Mesothelial cell of epicardium (in vitro differentiated cells): ENCODE measurements at regions not wholly inside any gene's neighbourhood (a gene's known extent, or its start where the extent isn't known, plus 50 kb on each side); places are given as distances from the start of the nearest gene placed in this dataset.
"Not testable (repeated sequence)": the region's sequence is repeated elsewhere in the genome, so short reads cannot be mapped to it uniquely, and the experiment has no call there.

ENCODE experiments used
- DNase-seq, 2 experiments: peaks; one replicate each; pipeline ENCODE4 v3.0.0; 2021; ENCODE audit warnings: low spot score in 2 of 2; ENCODE audit not compliant: unreplicated experiment in 2 of 2
- H3K27ac Mint-ChIP-seq: 2 replicates; pipeline ENCODE4 v1.8.0; 2021; ENCODE audit warnings: mixed read lengths
- H3K27me3 Mint-ChIP-seq: 2 replicates; pipeline ENCODE4 v1.8.0; 2021; ENCODE audit warnings: low read depth, mixed read lengths
- H3K36me3 Mint-ChIP-seq: 2 replicates; pipeline ENCODE4 v1.8.0; 2021; ENCODE audit warnings: mixed read lengths
- H3K4me1 Mint-ChIP-seq: 2 replicates; pipeline ENCODE4 v1.8.0; 2021; ENCODE audit warnings: mixed read lengths
- H3K4me3 Mint-ChIP-seq: 2 replicates; pipeline ENCODE4 v1.8.0; 2021; ENCODE audit warnings: mild to moderate bottlenecking, moderate library complexity, mixed read lengths
- H3K9me3 Mint-ChIP-seq: 2 replicates; pipeline ENCODE4 v1.8.0; 2021; ENCODE audit warnings: mixed read lengths
- TF ChIP-seq, protein P1 (sequence below): fragments of 200-600 bp; sonication (generic); IDR thresholded peaks from one replicate; pipeline ENCODE4 v1.5.0; 2021; ENCODE audit warnings: antibody characterized with exemption; ENCODE audit not compliant: unreplicated experiment

DNA sequence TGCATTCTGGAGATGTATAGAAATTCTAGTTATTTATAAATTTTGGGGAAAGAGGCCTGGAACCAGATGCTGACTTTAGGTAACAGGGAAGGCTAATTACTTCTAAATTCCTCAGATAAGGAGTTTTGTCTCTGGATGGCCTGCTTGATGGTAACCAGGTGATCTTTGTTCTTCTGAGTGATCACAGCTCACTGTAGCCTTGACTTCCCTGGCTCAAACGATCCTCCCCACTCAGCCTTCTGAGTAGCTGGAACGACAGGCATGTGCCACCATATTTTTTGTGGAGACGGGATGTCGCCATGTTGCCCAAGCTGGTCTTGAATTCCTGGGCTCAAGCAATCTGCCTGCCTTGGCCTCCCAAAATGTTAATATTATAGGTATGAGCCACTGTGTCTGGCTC lies 54.4 kb upstream of the MSH6 start:
- Mint-ChIP-seq H3K4me3 (no peak overlapping the region), H3K27me3 (no peaks in the 10 kb centered on the region), H3K9me3 (peaks cover 12% of the 10 kb centered on the region), H3K36me3 (peaks cover 4% of the 10 kb centered on the region), H3K4me1 (no peaks in the 10 kb centered on the region), H3K27ac (no peak overlapping the region)
- no peak for DNase-seq
- TF ChIP-seq, protein P1, sequence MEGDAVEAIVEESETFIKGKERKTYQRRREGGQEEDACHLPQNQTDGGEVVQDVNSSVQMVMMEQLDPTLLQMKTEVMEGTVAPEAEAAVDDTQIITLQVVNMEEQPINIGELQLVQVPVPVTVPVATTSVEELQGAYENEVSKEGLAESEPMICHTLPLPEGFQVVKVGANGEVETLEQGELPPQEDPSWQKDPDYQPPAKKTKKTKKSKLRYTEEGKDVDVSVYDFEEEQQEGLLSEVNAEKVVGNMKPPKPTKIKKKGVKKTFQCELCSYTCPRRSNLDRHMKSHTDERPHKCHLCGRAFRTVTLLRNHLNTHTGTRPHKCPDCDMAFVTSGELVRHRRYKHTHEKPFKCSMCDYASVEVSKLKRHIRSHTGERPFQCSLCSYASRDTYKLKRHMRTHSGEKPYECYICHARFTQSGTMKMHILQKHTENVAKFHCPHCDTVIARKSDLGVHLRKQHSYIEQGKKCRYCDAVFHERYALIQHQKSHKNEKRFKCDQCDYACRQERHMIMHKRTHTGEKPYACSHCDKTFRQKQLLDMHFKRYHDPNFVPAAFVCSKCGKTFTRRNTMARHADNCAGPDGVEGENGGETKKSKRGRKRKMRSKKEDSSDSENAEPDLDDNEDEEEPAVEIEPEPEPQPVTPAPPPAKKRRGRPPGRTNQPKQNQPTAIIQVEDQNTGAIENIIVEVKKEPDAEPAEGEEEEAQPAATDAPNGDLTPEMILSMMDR: no peak

DNA sequence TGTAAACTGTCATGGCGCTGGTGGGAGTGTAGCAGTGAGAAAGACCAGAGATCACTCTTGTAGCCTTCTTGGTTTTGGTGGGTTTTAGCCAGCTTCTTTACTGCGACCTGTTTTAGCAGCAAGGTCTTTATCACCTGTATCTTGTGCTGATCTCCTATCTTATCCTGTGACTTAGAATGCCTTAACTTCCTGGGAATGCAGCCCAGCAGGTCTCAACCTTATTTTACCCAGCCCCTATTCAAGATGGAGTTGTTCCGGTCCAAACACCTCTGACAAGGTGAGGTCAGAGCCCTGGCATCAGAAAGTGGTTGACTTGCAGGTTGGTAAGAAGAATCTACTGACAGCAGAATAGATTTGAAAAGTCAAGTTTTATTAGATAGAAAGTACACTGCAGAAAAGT lies 55.0 kb upstream of the MSH6 start:
- Mint-ChIP-seq H3K36me3 (peaks cover 4% of the 10 kb centered on the region), H3K4me3 (no peak overlapping the region), H3K9me3 (peaks cover 12% of the 10 kb centered on the region), H3K27ac (no peak overlapping the region), H3K4me1 (no peaks in the 10 kb centered on the region), H3K27me3 (no peaks in the 10 kb centered on the region)
- TF ChIP-seq, protein P1: no peak
- DNase-seq: no peak

DNA sequence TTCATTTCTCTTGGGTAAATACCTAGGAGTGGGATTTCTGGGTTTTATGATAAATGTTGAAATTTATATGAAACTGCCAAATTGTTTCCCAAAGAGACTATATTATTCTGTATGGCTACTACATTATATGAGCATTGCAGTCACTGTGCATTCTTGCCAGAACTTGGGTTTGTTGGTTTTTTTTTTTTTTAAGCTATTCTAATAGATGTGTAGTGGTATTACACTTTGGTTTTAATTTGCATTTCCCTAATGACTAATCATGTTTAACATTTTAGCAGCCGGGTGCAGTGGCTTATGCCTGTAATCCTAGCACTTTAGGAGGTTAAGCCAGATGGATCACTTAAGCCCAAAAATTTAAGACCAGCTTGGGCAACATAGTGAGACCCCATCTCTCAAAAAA lies 56.0 kb upstream of the MSH6 start:
- peaks cover 12% of the 10 kb centered on the region for H3K9me3 Mint-ChIP-seq
- not testable (repeated sequence) for DNase-seq, H3K36me3 Mint-ChIP-seq, H3K4me3 Mint-ChIP-seq, H3K27ac Mint-ChIP-seq, H3K4me1 Mint-ChIP-seq, H3K27me3 Mint-ChIP-seq

DNA sequence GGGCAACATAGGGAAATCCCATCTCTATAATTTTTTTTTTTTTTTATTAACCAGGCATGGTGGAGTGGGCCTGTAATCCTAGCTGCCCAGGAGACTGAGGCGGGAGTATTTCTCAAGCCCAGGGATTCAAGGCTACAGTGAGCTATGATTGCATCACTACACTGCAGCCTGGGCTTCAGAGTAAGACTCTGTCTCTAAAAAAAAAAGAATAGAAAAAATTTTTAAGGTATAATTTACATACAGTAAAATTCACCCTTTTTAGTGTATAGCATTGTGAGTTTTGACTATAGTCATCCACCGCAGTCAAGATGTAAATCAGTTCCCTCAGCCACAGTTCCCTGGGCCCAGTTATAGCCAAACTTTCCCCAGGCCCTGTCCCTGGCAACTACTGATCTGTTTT lies 57.1 kb upstream of the MSH6 start:
- Mint-ChIP-seq H3K9me3 (peaks cover 12% of the 10 kb centered on the region), H3K36me3 (peaks cover 4% of the 10 kb centered on the region), H3K27ac (no peak overlapping the region), H3K27me3 (no peaks in the 10 kb centered on the region), H3K4me1 (no peaks in the 10 kb centered on the region), H3K4me3 (no peak overlapping the region)
- no peak for DNase-seq
- TF ChIP-seq, protein P1: no peak

DNA sequence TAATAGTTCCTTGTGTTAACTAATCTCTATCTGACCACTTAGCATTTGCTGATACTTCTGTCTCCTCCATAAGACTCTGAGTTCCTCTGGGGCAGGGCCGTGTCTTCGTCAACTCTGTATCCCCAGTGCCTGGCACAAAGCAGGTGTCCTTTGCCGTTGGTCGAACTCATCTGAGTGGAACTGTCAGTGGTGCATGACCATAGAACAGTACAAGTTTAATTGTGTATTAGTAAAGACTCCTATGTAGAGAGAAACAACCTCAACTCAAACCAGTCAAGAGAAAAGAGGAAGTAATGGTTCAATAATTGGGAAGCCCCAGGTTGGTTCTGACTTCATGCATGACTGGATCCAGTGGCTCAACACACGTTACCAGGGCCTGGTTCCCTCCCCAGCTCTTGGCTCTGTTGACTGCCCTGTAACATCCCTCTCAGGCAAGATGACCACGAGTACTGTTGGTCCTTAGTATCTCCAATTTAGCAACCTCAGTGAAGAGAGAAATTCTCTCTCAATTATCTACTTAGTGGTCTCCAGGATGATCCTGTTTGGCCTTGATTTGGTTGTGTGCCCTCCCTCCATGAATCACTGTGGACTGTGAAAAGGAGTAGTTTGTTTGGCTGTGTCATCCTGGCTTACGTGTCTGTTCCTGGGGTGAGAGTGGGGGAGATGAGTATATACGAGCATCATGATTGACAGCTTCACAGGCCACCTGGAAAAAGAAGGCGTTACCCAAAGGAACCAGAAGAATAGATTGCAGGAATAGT lies 58.5 kb upstream of the MSH6 start:
- H3K4me1 Mint-ChIP-seq: no peaks in the 10 kb centered on the region
- no peak for DNase-seq
- peaks cover 3% of the 10 kb centered on the region for H3K36me3 Mint-ChIP-seq

DNA sequence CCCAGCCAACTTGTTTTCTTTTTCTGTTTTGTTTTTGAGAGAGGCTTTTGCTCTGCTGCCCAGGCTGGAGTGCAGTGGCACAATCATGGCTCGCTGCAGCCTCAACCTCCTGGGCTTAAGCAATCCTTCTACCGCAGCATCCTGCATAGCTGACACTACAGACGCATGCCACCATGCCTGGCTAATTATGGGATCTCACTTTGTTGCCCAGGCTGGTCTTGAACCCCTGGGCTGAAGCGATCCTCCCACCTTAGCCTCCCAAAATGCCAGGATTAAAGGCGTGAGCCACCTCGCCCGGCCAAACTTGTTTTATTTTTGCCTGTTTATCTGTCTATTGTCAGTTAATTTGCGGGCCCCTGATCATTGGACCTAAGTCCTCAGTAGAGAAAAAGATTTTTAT lies 61.6 kb upstream of the MSH6 start:
- Mint-ChIP-seq H3K36me3 (no peaks in the 10 kb centered on the region), H3K4me3 (no peak overlapping the region), H3K4me1 (peaks cover 7% of the 10 kb centered on the region), H3K27ac (no peak overlapping the region), H3K27me3 (no peaks in the 10 kb centered on the region), H3K9me3 (peaks cover 4% of the 10 kb centered on the region)
- TF ChIP-seq, protein P1: no peak
- DNase-seq: no peak

More for the DNA sequence above, 58.5 kb upstream of the MSH6 start:
- Mint-ChIP-seq H3K27me3 (no peaks in the 10 kb centered on the region), H3K4me3 (no peak overlapping the region), H3K9me3 (peaks cover 7% of the 10 kb centered on the region), H3K27ac (no peak overlapping the region)
- TF ChIP-seq, protein P1: no peak
